HG03139 (cell line): ENCODE measurements at regions not wholly inside any gene's neighbourhood (a gene's known extent, or its start where the extent isn't known, plus 50 kb on each side); places are given as distances from the start of the nearest gene placed in this dataset.

Source experiments
- ATAC-seq: cut with Tn5 transposase; IDR thresholded peaks from one replicate; pipeline ENCODE4 v1.9.1; 2021; ENCODE audit not compliant: unreplicated experiment

- ATAC-seq: no peak
These were observed 168.3 kb upstream of the TNP1 start for GRCh38 chr2:217028128-217028527.

- no peak for ATAC-seq
These were observed 167.6 kb upstream of the TNP1 start for GRCh38 chr2:217027414-217027813.

- no peak for ATAC-seq
These were observed 166.7 kb upstream of the TNP1 start for GRCh38 chr2:217026569-217026968.

- no peak for ATAC-seq
These were observed 166.3 kb upstream of the TNP1 start for GRCh38 chr2:217026161-217026560.

- no peak for ATAC-seq
These were observed 163.7 kb upstream of the TNP1 start for GRCh38 chr2:217023611-217024010.

GRCh38 chr2:217017456-217018252 is 157.8 kb upstream of the TNP1 start:
- ATAC-seq: no peak

GRCh38 chr2:217016796-217017419 is 157.0 kb upstream of the TNP1 start:
- no peak for ATAC-seq

- ATAC-seq: no peak
These were observed 154.7 kb upstream of the TNP1 start for GRCh38 chr2:217014328-217015105.

GRCh38 chr2:217013926-217014325 is 154.1 kb upstream of the TNP1 start:
- no peak for ATAC-seq

- ATAC-seq: no peak
These were observed 151.7 kb upstream of the TNP1 start for GRCh38 chr2:217011576-217011975.

GRCh38 chr2:217010173-217010572 is 150.3 kb upstream of the TNP1 start:
- ATAC-seq: no peak

- no peak for ATAC-seq
These were observed 148.9 kb upstream of the TNP1 start for GRCh38 chr2:217008794-217009193.

- ATAC-seq: no peak
These were observed 146.4 kb upstream of the TNP1 start for GRCh38 chr2:217006217-217006616.

- no peak for ATAC-seq
These were observed 144.8 kb upstream of the TNP1 start for GRCh38 chr2:217004656-217005055.

GRCh38 chr2:217001740-217002139 is 141.9 kb upstream of the TNP1 start:
- ATAC-seq: no peak

GRCh38 chr2:217000406-217000805 is 140.5 kb upstream of the TNP1 start:
- no peak for ATAC-seq

- no peak for ATAC-seq
These were observed 136.5 kb upstream of the TNP1 start for GRCh38 chr2:216996279-216996845.

- ATAC-seq: no peak
These were observed 134.5 kb upstream of the TNP1 start for GRCh38 chr2:216994353-216994854.

- no peak for ATAC-seq
These were observed 132.3 kb upstream of the TNP1 start for GRCh38 chr2:216992056-216992675.

GRCh38 chr2:216991563-216991962 is 131.7 kb upstream of the TNP1 start:
- no peak for ATAC-seq
